ENCODE measurements at regions not wholly inside any gene's neighbourhood (a gene's known extent, or its start where the extent isn't known, plus 50 kb on each side); places are given as distances from the start of the nearest gene placed in this dataset.

DNA sequence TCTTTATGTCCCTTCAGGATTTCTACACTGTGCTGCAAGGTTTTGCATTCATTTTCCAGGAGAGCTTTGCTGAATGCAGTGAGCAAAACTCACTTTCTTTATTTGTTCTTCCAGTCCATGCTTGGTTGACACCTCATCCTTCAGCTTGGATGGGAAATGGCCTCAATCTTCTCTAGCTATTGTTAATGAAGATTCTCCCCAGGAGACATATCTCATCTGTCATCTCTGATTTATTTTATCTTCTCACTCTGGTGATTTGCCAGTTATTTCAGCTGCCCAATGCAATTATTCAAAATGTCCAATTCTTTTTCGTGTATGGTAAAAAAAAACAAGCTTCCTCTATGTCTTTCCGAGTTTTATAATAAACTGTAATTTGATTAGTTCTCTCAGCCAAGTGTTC, 77.9 kb upstream of the PAK5 start:
- peaks cover 4% of the 10 kb centered on the region for H3K27me3 Mint-ChIP-seq
- no peaks in the 10 kb centered on the region for H3K4me1 Mint-ChIP-seq
- DNase-seq (ENCODE audit: low spot score in 2 of 2) (no peak), ATAC-seq (replicated peaks; ENCODE audit: extremely low read depth, poor library complexity, severe bottlenecking) (no peak)
- H3K36me3 Mint-ChIP-seq (ENCODE audit: insufficient read depth), result no peaks in the 10 kb centered on the region
- H3K27ac Mint-ChIP-seq (ENCODE audit: low read depth), result no peak overlapping the region
- H3K4me3 Mint-ChIP-seq, result no peak overlapping the region
- no peaks in the 10 kb centered on the region for H3K9me3 Mint-ChIP-seq

DNA sequence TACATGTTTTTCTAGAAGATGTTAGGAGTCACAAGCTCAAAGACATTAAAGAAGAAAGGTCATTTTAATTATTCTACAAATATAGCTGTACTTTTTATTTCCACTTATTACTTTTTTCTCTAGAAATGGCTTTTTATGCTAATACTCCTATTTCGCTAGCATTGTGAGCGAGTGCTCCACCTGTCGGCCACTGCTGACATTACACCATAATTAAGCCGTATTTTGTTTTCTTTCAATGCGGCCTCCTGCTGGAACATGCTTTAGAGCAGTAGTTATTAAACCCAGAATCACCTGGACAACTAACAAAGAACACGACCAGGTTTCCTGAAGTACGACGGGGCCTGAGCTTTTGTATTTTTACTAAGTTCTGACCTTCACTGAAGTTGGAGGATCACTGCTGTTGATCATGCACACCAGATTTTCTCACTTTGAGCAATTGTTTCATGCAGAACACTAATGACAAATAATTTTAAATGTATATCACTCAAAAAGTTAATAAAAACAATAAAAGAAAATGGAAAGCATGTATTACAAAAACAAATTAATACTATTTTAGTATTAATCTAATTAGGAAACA, 74.1 kb upstream of the PAK5 start:
- DNase-seq (ENCODE audit: low spot score in 2 of 2) (no peak), ATAC-seq (replicated peaks; ENCODE audit: extremely low read depth, poor library complexity, severe bottlenecking) (no peak)
- no peak overlapping the region for H3K27ac Mint-ChIP-seq (ENCODE audit: low read depth)
- H3K27me3 Mint-ChIP-seq, result peaks cover 15% of the 10 kb centered on the region
- H3K4me3 Mint-ChIP-seq, result no peak overlapping the region
- H3K9me3 Mint-ChIP-seq, result no peaks in the 10 kb centered on the region
- no peaks in the 10 kb centered on the region for H3K36me3 Mint-ChIP-seq (ENCODE audit: insufficient read depth)
- H3K4me1 Mint-ChIP-seq, result no peaks in the 10 kb centered on the region

DNA sequence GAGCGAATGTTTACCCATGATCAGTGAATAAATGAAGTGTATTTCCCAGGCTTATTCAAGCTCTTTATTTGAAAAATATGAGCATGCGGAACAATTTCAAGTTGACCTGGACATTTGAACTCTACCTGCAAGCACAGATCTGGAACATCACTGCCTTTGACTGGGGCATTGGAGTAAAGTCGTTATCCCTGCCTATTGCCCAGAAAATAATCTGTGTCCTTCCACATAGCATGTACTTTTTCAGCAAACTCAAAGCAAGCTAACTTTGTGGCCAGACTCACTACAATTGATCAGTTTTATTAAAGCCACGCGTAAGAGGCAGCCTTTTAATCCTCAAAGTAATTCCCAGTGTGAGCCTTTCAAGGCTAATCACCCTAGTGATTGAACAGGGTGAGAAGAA, 73.4 kb upstream of the PAK5 start:
- Mint-ChIP-seq H3K27me3 (peaks cover 15% of the 10 kb centered on the region), H3K9me3 (no peaks in the 10 kb centered on the region), H3K27ac (ENCODE audit: low read depth) (no peak overlapping the region), H3K4me3 (no peak overlapping the region), H3K36me3 (ENCODE audit: insufficient read depth) (no peaks in the 10 kb centered on the region), H3K4me1 (no peaks in the 10 kb centered on the region)
- ATAC-seq (replicated peaks; ENCODE audit: extremely low read depth, poor library complexity, severe bottlenecking) (no peak), DNase-seq (ENCODE audit: low spot score in 2 of 2) (no peak)

DNA sequence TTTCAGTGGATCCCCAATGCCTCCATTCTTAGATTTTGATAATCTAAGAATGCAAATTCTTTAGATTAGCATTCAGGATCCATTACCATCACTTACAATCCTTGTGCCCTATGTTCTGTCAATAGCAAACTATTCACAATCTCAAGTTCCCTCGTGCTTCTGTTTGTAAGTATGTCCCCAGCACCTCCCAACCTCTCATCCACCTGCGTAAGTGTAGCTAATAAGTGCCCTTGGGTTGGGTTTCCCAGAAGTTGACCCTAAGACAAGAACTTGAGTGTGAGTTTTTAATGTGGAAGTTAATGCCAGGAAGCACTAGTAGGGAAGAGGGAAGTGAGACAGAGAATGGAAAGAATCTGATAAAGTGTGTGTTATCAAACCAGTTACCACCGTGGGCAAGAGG, 72.6 kb upstream of the PAK5 start:
- H3K4me3 Mint-ChIP-seq, result no peak overlapping the region

DNA sequence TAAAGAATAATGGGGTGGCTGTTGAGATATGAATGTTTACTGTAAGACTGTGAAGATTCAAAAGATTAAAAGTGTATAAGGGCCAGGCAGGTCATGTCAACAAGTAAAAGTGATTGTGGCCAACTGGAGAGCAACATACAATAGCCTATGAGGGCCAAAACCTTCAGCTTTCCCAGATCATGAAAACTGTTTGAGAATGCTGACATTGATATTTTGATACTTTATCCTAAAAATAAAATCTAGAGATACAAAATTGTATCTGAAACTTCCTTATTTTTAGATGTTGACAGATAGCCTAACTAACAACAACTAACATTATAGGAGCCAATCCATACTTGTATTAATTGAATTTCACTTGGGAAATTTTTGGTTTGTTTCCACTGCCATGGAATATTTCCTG, 70.3 kb upstream of the PAK5 start:
- no peaks in the 10 kb centered on the region for H3K36me3 Mint-ChIP-seq (ENCODE audit: insufficient read depth)
- no peaks in the 10 kb centered on the region for H3K4me1 Mint-ChIP-seq
- ATAC-seq (replicated peaks; ENCODE audit: extremely low read depth, poor library complexity, severe bottlenecking) (no peak), DNase-seq (ENCODE audit: low spot score in 2 of 2) (no peak)
- no peak overlapping the region for H3K4me3 Mint-ChIP-seq
- peaks cover 20% of the 10 kb centered on the region for H3K27me3 Mint-ChIP-seq
- no peaks in the 10 kb centered on the region for H3K9me3 Mint-ChIP-seq
- H3K27ac Mint-ChIP-seq (ENCODE audit: low read depth), result no peak overlapping the region

More for the DNA sequence above, 72.6 kb upstream of the PAK5 start:
- Mint-ChIP-seq H3K27me3 (peaks cover 15% of the 10 kb centered on the region), H3K36me3 (ENCODE audit: insufficient read depth) (no peaks in the 10 kb centered on the region), H3K9me3 (no peaks in the 10 kb centered on the region), H3K4me1 (no peaks in the 10 kb centered on the region), H3K27ac (ENCODE audit: low read depth) (no peak overlapping the region)
- DNase-seq (ENCODE audit: low spot score in 2 of 2), result no peak
- no peak for ATAC-seq (replicated peaks; ENCODE audit: extremely low read depth, poor library complexity, severe bottlenecking)

DNA sequence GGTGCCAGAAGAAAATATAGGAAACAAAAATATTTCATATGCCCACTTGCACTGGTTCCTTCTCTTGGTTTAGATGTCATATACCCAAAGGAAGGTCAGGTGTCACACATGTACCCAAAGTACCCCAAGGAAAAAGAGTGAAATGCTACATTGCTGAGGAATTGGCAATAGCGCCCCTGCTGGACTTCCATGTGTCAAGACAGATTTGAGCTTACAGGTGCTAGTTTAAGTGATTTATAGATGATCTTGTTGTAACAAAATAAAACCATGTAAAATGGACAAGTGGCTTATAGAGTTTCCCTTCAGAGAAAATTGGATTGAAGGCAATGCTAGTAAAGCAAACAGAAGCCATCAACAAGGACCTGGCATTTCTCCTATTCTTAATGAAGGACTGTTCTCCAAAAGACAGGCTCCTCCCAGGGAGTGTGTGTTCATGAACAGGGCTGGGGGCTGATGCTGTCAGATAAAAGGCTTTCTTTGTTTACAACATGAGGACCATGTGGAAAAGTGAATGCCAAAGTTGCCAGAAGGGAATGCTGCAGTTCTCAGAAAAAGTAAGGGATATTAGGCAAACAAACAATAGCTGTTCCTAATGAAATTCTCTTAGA, 64.3 kb upstream of the PAK5 start:
- Mint-ChIP-seq H3K9me3 (no peaks in the 10 kb centered on the region), H3K27ac (ENCODE audit: low read depth) (no peak overlapping the region), H3K36me3 (ENCODE audit: insufficient read depth) (peaks cover 1% of the 10 kb centered on the region), H3K4me1 (no peaks in the 10 kb centered on the region), H3K27me3 (peaks cover 15% of the 10 kb centered on the region), H3K4me3 (no peak overlapping the region)
- ATAC-seq (replicated peaks; ENCODE audit: extremely low read depth, poor library complexity, severe bottlenecking) (no peak), DNase-seq (ENCODE audit: low spot score in 2 of 2) (no peak)

DNA sequence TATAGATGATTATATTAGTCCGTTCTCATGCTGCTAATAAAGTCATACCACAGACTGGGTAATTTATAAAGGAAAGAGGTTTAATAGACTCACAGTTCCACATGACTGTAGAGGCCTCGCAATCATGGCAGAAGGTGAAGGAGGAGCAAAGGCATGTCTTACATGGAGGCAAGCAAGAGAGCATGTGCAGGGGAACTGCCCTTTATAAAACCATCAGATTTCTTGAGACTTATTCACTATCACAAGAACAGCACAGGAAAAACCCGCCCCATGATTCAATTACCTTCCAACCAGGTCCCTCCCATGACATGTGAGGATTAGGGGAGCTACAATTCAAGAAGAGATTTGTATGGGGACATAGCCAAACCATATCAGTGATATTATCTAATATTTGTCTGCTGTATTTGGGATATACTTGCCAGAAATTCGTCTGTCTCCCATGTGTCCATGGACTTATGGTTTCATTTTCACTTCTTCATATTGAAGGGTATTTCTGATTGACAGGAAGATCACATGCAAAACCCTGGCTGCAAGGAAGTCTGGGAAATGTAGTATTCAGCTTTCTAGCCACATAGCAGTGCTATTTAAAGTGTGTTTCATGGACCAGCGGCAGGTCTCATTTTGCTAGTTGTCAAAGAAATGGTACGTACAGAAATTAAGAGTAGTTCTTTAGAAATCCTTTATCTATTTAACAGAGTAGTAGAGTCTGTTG, 50.5 kb upstream of the PAK5 start:
- no peak for ATAC-seq (replicated peaks; ENCODE audit: extremely low read depth, poor library complexity, severe bottlenecking)
- H3K4me3 Mint-ChIP-seq, result no peak overlapping the region

More for the DNA sequence above, 50.5 kb upstream of the PAK5 start:
- H3K27ac Mint-ChIP-seq (ENCODE audit: low read depth), result no peak overlapping the region
- no peaks in the 10 kb centered on the region for H3K4me1 Mint-ChIP-seq
- peaks cover 6% of the 10 kb centered on the region for H3K9me3 Mint-ChIP-seq
- peaks cover 1% of the 10 kb centered on the region for H3K36me3 Mint-ChIP-seq (ENCODE audit: insufficient read depth)
- H3K27me3 Mint-ChIP-seq, result peaks cover 11% of the 10 kb centered on the region
- DNase-seq (ENCODE audit: low spot score in 2 of 2), result no peak
